C4-2B (cell line): ENCODE measurements at regions not wholly inside any gene's neighbourhood (a gene's known extent, or its start where the extent isn't known, plus 50 kb on each side); places are given as distances from the start of the nearest gene placed in this dataset.

ENCODE experiments used
- CTCF ChIP-seq: fragments of 450-650 bp; conservative IDR thresholded peaks from 2 replicates; pipeline ENCODE4 v1.5.1; 2017; ENCODE audit warnings: mild to moderate bottlenecking
- ZFX ChIP-seq: fragments of 450-650 bp; IDR thresholded peaks from 2 replicates; pipeline ENCODE4 v1.6.1; 2017

GRCh38 chr1:4344065-4344732, 310.2 kb upstream of the AJAP1 start:
- TF ChIP-seq CTCF, result no peak
- no peak for TF ChIP-seq ZFX
